Lower leg skin (tissue), 4 donors: ENCODE measurements at regions not wholly inside any gene's neighbourhood (a gene's known extent, or its start where the extent isn't known, plus 50 kb on each side); places are given as distances from the start of the nearest gene placed in this dataset.
"Not testable (repeated sequence)": the region's sequence is repeated elsewhere in the genome, so short reads cannot be mapped to it uniquely, and the experiment has no call there.

Source experiments
- DNase-seq, 2 donors: peaks; one replicate each; pipeline ENCODE4 v3.0.0-alpha.2; 2019; ENCODE audit warnings: low spot score in 2 of 2
- H3K4me3 ChIP-seq: fragments of 200-600 bp; sonication (generic); 2 replicates; pipeline ENCODE4 v1.5.1; 2017; ENCODE audit warnings: mild to moderate bottlenecking, low read depth; ENCODE audit not compliant: poor library complexity, severe bottlenecking
- POLR2A ChIP-seq, 2 donors: fragments of 450-650 bp; IDR thresholded peaks; one replicate each; pipeline ENCODE4 v1.6.1; 2016 to 2017; ENCODE audit warnings: antibody characterized with exemption in 2 of 2, mild to moderate bottlenecking in 1 of 2, moderate library complexity in 1 of 2
- whole genome bisulfite sequencing, 2 donors: methylation state at CpG; one replicate each; pipeline ENCODE4 v1.1.5; 2018; 5-methylcytosine and 5-hydroxymethylcytosine counted together
- intact Hi-C: fragments of 100-400 bp; cut with DNase I; formaldehyde crosslinking; loops from one replicate; pipeline ENCODE4 v1.15.0; 2023; ENCODE audit warnings: low total_unique reads
- TF ChIP-seq, protein P1 (sequence below), 3 donors: fragments of 450-650 bp; IDR thresholded peaks; one replicate each; pipeline ENCODE4 v1.5.1; 2016; ENCODE audit warnings: antibody characterized with exemption in 3 of 3, mild to moderate bottlenecking in 3 of 3, moderate library complexity in 2 of 3

DNA sequence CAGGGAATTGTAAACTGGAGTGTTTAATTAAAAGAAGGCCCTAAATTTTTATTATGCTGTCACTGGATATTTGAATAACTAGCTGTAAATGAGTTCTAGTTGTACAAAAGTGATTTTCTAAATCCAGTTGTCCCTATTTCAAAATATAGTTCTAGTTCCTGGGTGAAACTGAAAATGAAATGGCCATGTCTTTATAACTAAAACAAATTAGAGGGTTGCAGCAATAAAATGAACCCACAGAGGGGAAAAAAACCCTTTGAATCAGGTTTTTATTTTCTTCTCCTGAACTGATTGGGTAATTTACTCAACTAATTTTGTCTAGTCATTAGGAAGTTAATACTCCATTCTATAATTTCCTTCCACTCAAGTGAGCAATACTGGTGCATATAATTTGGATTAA lies 55.6 kb upstream of the MAP4K3 start:
- intact Hi-C loops = no loop called here
- no peak for DNase-seq
- no peak overlapping the region for H3K4me3 ChIP-seq
- TF ChIP-seq POLR2A (IDR thresholded peaks at IDR 0.05) = no peak
- TF ChIP-seq, protein P1, sequence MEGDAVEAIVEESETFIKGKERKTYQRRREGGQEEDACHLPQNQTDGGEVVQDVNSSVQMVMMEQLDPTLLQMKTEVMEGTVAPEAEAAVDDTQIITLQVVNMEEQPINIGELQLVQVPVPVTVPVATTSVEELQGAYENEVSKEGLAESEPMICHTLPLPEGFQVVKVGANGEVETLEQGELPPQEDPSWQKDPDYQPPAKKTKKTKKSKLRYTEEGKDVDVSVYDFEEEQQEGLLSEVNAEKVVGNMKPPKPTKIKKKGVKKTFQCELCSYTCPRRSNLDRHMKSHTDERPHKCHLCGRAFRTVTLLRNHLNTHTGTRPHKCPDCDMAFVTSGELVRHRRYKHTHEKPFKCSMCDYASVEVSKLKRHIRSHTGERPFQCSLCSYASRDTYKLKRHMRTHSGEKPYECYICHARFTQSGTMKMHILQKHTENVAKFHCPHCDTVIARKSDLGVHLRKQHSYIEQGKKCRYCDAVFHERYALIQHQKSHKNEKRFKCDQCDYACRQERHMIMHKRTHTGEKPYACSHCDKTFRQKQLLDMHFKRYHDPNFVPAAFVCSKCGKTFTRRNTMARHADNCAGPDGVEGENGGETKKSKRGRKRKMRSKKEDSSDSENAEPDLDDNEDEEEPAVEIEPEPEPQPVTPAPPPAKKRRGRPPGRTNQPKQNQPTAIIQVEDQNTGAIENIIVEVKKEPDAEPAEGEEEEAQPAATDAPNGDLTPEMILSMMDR (IDR thresholded peaks at IDR 0.05) = no peak

DNA sequence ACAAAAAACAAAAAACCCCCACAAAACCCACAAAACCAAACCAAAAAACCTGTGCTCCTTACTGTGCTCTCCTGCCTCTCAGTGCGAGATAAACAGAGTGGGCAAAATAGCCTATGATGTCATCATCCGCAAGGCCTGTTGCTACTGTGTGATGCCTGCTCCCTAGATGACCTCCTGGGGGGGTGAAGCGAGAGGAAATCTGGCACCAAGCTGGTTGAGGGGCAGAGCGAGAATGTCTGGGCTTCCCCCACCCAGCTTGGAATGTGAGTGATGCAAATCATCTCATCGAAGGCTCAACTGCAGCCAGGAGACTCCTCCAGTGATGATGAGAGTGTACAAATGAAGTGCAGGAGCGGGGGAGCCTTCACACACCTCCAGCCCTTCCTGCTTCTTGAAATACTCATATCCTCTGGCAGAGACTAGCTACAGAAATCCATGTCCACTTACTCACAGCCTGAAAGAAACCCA lies 57.7 kb upstream of the MAP4K3 start:
- H3K4me3 ChIP-seq = no peak overlapping the region
- intact Hi-C loops = no loop called here
- no peak for DNase-seq
- 58 to 71% methylated on average over 6 of the region's 6 CpGs for WGBS, 2 donors
- TF ChIP-seq, protein P1 (IDR thresholded peaks at IDR 0.05) = no peak
- TF ChIP-seq POLR2A (IDR thresholded peaks at IDR 0.05) = no peak

DNA sequence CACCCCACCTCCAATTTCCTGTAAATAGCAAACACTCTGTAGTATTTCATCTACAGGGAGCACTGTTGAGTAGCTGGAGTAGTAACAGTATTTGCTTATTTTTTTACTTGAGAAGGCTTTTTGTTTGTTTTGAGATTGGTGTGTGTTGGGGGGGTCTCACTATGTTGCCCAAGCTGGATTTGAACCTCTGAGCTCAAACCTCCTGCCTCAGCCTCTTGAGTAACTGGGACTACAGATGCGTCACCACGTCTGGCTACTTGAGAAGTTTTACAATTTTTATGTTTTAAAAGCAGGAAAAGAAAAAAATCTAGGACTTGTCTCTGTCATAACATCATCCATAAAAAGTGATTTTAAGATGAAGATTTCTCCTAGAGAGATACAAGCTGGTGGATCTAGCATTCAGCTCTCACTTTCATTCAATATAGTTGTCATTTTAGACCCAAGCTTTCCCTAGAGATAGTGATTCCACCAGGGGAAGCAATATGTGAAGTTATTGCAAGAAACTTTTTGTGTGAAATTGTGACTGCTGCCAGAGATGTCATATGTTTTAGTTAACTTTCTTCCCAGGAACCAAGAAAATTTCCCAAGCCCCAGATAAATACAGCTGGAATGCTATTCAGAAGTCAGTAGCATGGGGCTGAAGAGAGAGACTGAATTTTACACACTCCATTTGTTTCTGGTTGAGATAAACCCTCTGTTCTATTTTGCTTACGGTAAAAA lies 60.2 kb upstream of the MAP4K3 start:
- TF ChIP-seq POLR2A (IDR thresholded peaks at IDR 0.05) = no peak
- TF ChIP-seq, protein P1 (IDR thresholded peaks at IDR 0.05) = no peak
- intact Hi-C loops = no loop called here
- DNase-seq = no peak
- 61 to 66% methylated on average over 3 of the region's 3 CpGs for WGBS, 2 donors
- no peak overlapping the region for H3K4me3 ChIP-seq

DNA sequence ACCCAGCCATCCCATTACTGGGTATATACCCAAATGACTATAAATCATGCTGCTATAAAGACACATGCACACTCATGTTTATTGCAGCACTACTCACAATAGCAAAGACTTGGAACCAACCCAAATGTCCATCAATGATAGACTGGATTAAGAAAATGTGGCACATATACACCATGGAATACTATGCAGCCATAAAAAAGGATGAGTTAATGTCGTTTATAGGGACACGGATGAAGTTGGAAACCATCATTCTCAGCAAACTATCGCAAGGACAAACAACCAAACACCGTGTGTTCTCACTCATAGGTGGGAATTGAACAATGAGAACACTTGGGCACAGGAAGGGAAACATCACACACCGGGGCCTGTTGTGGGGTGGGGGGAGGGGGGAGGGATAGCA lies 61.1 kb upstream of the MAP4K3 start:
- H3K4me3 ChIP-seq, intact Hi-C loops, DNase-seq: not testable (repeated sequence)
- WGBS, 2 donors = 94 to 96% methylated on average over 5 of the region's 5 CpGs

DNA sequence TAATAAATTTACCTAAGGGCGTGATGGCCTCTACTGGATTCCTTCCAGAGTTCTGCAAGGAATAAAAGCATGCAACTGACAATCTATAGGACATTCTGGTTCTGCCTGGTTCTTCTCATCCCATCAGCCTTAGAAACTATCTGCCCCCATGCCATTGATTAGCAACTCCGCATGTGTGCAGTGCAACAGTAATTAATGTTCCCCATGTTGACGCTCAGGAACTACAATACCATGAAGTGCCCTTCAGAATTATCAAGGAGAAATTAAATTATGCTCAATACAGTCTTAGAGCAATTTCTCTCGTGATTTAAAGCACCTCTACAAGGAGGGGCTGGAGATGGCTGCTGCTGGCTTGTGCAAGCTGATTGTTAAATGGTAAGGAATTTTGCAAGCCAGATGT lies 61.7 kb upstream of the MAP4K3 start:
- TF ChIP-seq, protein P1 (IDR thresholded peaks at IDR 0.05) = no peak
- no peak for TF ChIP-seq POLR2A (IDR thresholded peaks at IDR 0.05)
- intact Hi-C loops = no loop called here
- H3K4me3 ChIP-seq = no peak overlapping the region
- no peak for DNase-seq
- WGBS, 2 donors = 80 to 90% methylated on average over 4 of the region's 4 CpGs

DNA sequence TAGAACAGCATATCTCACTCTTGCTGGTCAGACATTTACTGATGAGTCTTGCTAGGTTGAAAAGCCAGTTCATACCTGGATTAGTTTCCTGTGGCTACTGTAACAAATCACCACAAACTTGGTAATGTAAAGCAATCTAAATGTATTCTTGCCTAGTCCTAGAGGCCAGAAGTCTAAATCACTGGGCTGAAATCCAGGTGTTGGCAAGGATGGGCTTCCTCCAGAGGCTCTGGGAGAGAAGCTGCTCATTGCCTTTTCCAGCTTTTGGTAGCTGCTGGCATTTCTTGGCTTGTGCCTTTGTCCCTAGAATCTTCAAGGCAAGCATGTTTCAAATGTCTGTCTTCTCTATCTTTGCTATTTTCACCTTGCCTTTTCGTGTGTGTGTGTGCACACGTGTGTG lies 62.3 kb upstream of the MAP4K3 start:
- intact Hi-C loops = no loop called here

More for the DNA sequence above, 62.3 kb upstream of the MAP4K3 start:
- TF ChIP-seq POLR2A (IDR thresholded peaks at IDR 0.05) = no peak
- TF ChIP-seq, protein P1 (IDR thresholded peaks at IDR 0.05) = no peak
- DNase-seq = no peak
- WGBS, 2 donors = 80 to 89% methylated on average over 2 of the region's 2 CpGs
- no peak overlapping the region for H3K4me3 ChIP-seq
